A673 (cell line): ENCODE measurements at regions not wholly inside any gene's neighbourhood (a gene's known extent, or its start where the extent isn't known, plus 50 kb on each side); places are given as distances from the start of the nearest gene placed in this dataset.

Experiments used
- BruUV-seq: library from RNA; stranded (reverse); fragments of 400-500 nt; replicated peaks from 2 replicates; lab custom pipeline; 2021; lab: Mats Ljungman, UMichigan
- CTCF ChIA-PET: fragments of 300-600 bp; sonication (Branson Sonifier 250); formaldehyde crosslinking; loops from one replicate; lab custom pipeline; 2022; ENCODE audit warnings: antibody characterized with exemption; lab: Charles Lee
- POLR2A ChIA-PET: fragments of 300-600 bp; sonication (Branson Sonifier 250); formaldehyde crosslinking; loops from one replicate; lab custom pipeline; 2022; ENCODE audit warnings: antibody characterized with exemption; ENCODE audit not compliant: low non-redundant PET; lab: Charles Lee
- DNase-seq: peaks from one replicate; pipeline ENCODE4 v3.0.0-alpha.2; 2015; ENCODE audit warnings: low spot score
- H3K27ac ChIP-seq: fragments of 200-600 bp; sonication (generic); 2 replicates; pipeline ENCODE4 v1.5.1; 2016; ENCODE audit warnings: mixed run types, low read depth, mild to moderate bottlenecking, mixed read lengths, antibody characterized with exemption, low read length; ENCODE audit not compliant: poor library complexity, severe bottlenecking
- H3K27me3 ChIP-seq: fragments of 200-600 bp; sonication (generic); replicated peaks from 2 replicates; pipeline ENCODE4 v1.6.1; 2017; ENCODE audit warnings: mixed run types, low read depth, mild to moderate bottlenecking, mixed read lengths, antibody characterized with exemption, low read length; ENCODE audit not compliant: insufficient read depth, poor library complexity
- H3K36me3 ChIP-seq: fragments of 200-600 bp; sonication (generic); 2 replicates; pipeline ENCODE4 v1.6.1; 2016; ENCODE audit warnings: mixed run types, mild to moderate bottlenecking, mixed read lengths, antibody characterized with exemption, low read length; ENCODE audit not compliant: insufficient read depth, poor library complexity, severe bottlenecking
- H3K4me1 ChIP-seq: fragments of 200-600 bp; sonication (generic); 2 replicates; pipeline ENCODE4 v1.6.1; 2017; ENCODE audit warnings: mixed run types, mild to moderate bottlenecking, mixed read lengths, antibody characterized with exemption, low read length; ENCODE audit not compliant: insufficient read depth, poor library complexity, severe bottlenecking
- H3K4me3 ChIP-seq: fragments of 200-600 bp; sonication (generic); 2 replicates; pipeline ENCODE4 v1.5.1; 2016; ENCODE audit warnings: low read depth, mixed run types, mild to moderate bottlenecking, mixed read lengths, low read length; ENCODE audit not compliant: poor library complexity, severe bottlenecking
- H3K9me3 ChIP-seq: fragments of 200-600 bp; sonication (generic); 2 replicates; pipeline ENCODE4 v1.6.1; 2016; ENCODE audit warnings: mixed run types, low read depth, mild to moderate bottlenecking, mixed read lengths, antibody characterized with exemption, low read length; ENCODE audit not compliant: poor library complexity, severe bottlenecking
- EZH2 ChIP-seq: fragments of 200-600 bp; sonication (generic); IDR thresholded peaks from 2 replicates; pipeline ENCODE4 v1.6.1; 2017; ENCODE audit warnings: borderline replicate concordance, low read depth, mild to moderate bottlenecking, mixed read lengths, antibody characterized with exemption, low read length; ENCODE audit not compliant: poor library complexity, severe bottlenecking
- intact Hi-C: fragments of 100-400 bp; cut with micrococcal nuclease; formaldehyde crosslinking; loops from one replicate; pipeline ENCODE4 v1.10.0; 2022; ENCODE audit not compliant: unreplicated experiment
- TF ChIP-seq, protein P1 (sequence below): fragments of 300-800, 200-600 bp; sonication (generic); conservative IDR thresholded peaks from 2 replicates; pipeline ENCODE4 v1.5.1; 2017; ENCODE audit warnings: low read depth, mild to moderate bottlenecking, antibody characterized with exemption, low read length, moderate library complexity, mixed read lengths

GRCh38 chr6:113736978-113737377 is 120.2 kb upstream of the MARCKS start:
- no TSS peak for BruUV-seq
- intact Hi-C loops = no loop called here
- H3K27me3 ChIP-seq = no peaks in the 10 kb centered on the region
- no peaks in the 10 kb centered on the region for H3K9me3 ChIP-seq
- no peak for TF ChIP-seq EZH2
- TF ChIP-seq, protein P1, sequence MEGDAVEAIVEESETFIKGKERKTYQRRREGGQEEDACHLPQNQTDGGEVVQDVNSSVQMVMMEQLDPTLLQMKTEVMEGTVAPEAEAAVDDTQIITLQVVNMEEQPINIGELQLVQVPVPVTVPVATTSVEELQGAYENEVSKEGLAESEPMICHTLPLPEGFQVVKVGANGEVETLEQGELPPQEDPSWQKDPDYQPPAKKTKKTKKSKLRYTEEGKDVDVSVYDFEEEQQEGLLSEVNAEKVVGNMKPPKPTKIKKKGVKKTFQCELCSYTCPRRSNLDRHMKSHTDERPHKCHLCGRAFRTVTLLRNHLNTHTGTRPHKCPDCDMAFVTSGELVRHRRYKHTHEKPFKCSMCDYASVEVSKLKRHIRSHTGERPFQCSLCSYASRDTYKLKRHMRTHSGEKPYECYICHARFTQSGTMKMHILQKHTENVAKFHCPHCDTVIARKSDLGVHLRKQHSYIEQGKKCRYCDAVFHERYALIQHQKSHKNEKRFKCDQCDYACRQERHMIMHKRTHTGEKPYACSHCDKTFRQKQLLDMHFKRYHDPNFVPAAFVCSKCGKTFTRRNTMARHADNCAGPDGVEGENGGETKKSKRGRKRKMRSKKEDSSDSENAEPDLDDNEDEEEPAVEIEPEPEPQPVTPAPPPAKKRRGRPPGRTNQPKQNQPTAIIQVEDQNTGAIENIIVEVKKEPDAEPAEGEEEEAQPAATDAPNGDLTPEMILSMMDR = no peak
- H3K4me3 ChIP-seq = no peak overlapping the region
- H3K27ac ChIP-seq = no peak overlapping the region
- no peak for DNase-seq
- no peaks in the 10 kb centered on the region for H3K36me3 ChIP-seq
- ChIA-PET CTCF (no interaction called here), POLR2A (no interaction called here)
- H3K4me1 ChIP-seq = peaks cover 23% of the 10 kb centered on the region

- DNase-seq = no peak
- ChIA-PET POLR2A (no interaction called here), CTCF (no interaction called here)
- Histone ChIP-seq H3K9me3 (no peaks in the 10 kb centered on the region), H3K27me3 (no peaks in the 10 kb centered on the region), H3K4me1 (peaks cover 9% of the 10 kb centered on the region), H3K36me3 (no peaks in the 10 kb centered on the region), H3K4me3 (no peak overlapping the region), H3K27ac (no peak overlapping the region)
- BruUV-seq = no TSS peak
- intact Hi-C loops = no loop called here
- TF ChIP-seq, protein P1 = no peak
- TF ChIP-seq EZH2 = no peak
Observed at GRCh38 chr6:113739041-113739655, 118.0 kb upstream of the MARCKS start.

DNA sequence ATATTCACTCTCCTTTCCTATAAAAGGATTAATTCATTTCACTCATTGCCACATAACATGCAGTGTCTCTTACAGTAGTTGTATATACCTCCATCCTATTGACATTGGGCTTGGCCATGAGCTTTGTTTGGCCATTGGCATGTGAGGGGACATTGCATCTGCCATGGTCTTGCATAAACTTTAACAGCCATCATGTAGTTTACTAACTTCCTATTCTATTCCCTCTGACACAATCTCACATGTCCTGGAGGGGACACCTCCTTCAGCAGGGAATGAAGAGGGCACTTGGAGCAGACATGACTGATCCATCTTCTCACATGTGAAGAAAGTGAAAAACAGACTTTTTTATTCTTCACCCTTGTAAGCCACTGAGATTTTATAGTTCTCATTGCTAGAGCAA is 115.5 kb upstream of the MARCKS start:
- no peaks in the 10 kb centered on the region for H3K4me1 ChIP-seq
- intact Hi-C loops = no loop called here
- TF ChIP-seq, protein P1 = no peak
- no peak for TF ChIP-seq EZH2
- no peaks in the 10 kb centered on the region for H3K27me3 ChIP-seq
- no peak overlapping the region for H3K27ac ChIP-seq
- CTCF ChIA-PET = no interaction called here
- no peaks in the 10 kb centered on the region for H3K36me3 ChIP-seq
- POLR2A ChIA-PET = no interaction called here
- BruUV-seq = no TSS peak
- no peak for DNase-seq
- H3K4me3 ChIP-seq = no peak overlapping the region
- no peaks in the 10 kb centered on the region for H3K9me3 ChIP-seq
